ENCODE measurements at regions not wholly inside any gene's neighbourhood (a gene's known extent, or its start where the extent isn't known, plus 50 kb on each side); places are given as distances from the start of the nearest gene placed in this dataset.

- WGBS = 85% methylated on average over 3 of the region's 3 CpGs
- TF ChIP-seq EGR1 (IDR thresholded peaks at IDR 0.05; ENCODE audit: low read depth in 2 of 2) (no peak), SP1 (IDR thresholded peaks at IDR 0.05) (no peak), GABPA (IDR thresholded peaks at IDR 0.05 in 1 of 2, conservative IDR thresholded peaks at IDR 0.05 in 1 of 2) (no peak), RXRA (IDR thresholded peaks at IDR 0.05) (no peak), NR2F2 (IDR thresholded peaks at IDR 0.05) (no peak), CTCF (IDR thresholded peaks at IDR 0.05; ENCODE audit: low read depth, low read length, missing input control) (no peak), HNF4G (IDR thresholded peaks at IDR 0.05) (no peak), FOXA1 (IDR thresholded peaks at IDR 0.05) (no peak), MAX (IDR thresholded peaks at IDR 0.05) (no peak), YY1 (IDR thresholded peaks at IDR 0.05) (no peak), FOXA2 (IDR thresholded peaks at IDR 0.05) (no peak)
- TF ChIP-seq, protein P1, sequence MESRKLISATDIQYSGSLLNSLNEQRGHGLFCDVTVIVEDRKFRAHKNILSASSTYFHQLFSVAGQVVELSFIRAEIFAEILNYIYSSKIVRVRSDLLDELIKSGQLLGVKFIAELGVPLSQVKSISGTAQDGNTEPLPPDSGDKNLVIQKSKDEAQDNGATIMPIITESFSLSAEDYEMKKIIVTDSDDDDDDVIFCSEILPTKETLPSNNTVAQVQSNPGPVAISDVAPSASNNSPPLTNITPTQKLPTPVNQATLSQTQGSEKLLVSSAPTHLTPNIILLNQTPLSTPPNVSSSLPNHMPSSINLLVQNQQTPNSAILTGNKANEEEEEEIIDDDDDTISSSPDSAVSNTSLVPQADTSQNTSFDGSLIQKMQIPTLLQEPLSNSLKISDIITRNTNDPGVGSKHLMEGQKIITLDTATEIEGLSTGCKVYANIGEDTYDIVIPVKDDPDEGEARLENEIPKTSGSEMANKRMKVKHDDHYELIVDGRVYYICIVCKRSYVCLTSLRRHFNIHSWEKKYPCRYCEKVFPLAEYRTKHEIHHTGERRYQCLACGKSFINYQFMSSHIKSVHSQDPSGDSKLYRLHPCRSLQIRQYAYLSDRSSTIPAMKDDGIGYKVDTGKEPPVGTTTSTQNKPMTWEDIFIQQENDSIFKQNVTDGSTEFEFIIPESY (IDR thresholded peaks at IDR 0.05) = no peak
- H3K27ac ChIP-seq (ENCODE audit: low read depth in 1 of 2, low read length in 2 of 2) = no peak overlapping the region
- no peak overlapping the region for H3K4me3 ChIP-seq (ENCODE audit: low read depth in 1 of 3, low read length in 3 of 3)
- H3K9ac ChIP-seq (ENCODE audit: low read depth in 1 of 2, low read length in 2 of 2) = no peak overlapping the region
- H3K27me3 ChIP-seq (ENCODE audit: control insufficient read depth in 4 of 4, insufficient read depth in 4 of 4, low read length in 3 of 4) = no peaks in the 10 kb centered on the region
- no peak for DNase-seq (ENCODE audit: low spot score)
- no peaks in the 10 kb centered on the region for H3K9me3 ChIP-seq (ENCODE audit: control insufficient read depth in 4 of 4, low read length in 3 of 4)
- no peaks in the 10 kb centered on the region for H3K4me1 ChIP-seq (ENCODE audit: control insufficient read depth in 4 of 4, insufficient read depth in 4 of 4, low read length in 3 of 4)
- no peaks in the 10 kb centered on the region for H3K36me3 ChIP-seq (ENCODE audit: control insufficient read depth in 4 of 4, insufficient read depth in 3 of 4, low read depth in 1 of 4, low read length in 3 of 4)
These were observed 529.3 kb upstream of the ZNF608 start for GRCh38 chr5:125275725-125276090.

DNA sequence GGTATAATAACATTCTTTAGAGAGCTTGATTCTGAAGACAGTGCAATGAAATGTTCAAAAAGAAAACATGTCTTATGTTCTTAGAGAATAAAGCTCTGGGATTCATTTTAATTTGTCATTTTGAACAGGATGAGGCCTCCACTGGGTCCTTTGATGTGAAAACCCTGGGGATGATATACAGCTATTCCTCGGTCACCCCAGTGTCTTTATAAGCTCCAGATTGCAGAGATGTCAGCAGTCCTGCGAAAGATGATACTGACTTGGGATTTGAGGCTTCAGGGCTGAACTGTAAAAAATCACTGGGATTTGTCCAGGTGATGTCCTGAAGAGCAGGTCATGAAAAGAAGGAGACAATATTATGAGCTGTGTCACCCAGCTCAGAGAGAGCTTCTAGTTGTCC lies 529.7 kb upstream of the ZNF608 start:
- no peak for DNase-seq (ENCODE audit: low spot score)
- H3K27me3 ChIP-seq (ENCODE audit: control insufficient read depth in 4 of 4, insufficient read depth in 4 of 4, low read length in 3 of 4) = no peaks in the 10 kb centered on the region
- H3K27ac ChIP-seq (ENCODE audit: low read depth in 1 of 2, low read length in 2 of 2) = no peak overlapping the region
- no peaks in the 10 kb centered on the region for H3K4me1 ChIP-seq (ENCODE audit: control insufficient read depth in 4 of 4, insufficient read depth in 4 of 4, low read length in 3 of 4)
- no peaks in the 10 kb centered on the region for H3K9me3 ChIP-seq (ENCODE audit: control insufficient read depth in 4 of 4, low read length in 3 of 4)
- WGBS = 92% methylated on average over 2 of the region's 2 CpGs
- H3K9ac ChIP-seq (ENCODE audit: low read depth in 1 of 2, low read length in 2 of 2) = no peak overlapping the region
- TF ChIP-seq HNF4G (IDR thresholded peaks at IDR 0.05) = no peak
- TF ChIP-seq FOXA1 (IDR thresholded peaks at IDR 0.05) = no peak
- no peak for TF ChIP-seq EGR1 (IDR thresholded peaks at IDR 0.05; ENCODE audit: low read depth in 2 of 2)
- TF ChIP-seq JUND (IDR thresholded peaks at IDR 0.05) = no peak
- TF ChIP-seq ATF3 (IDR thresholded peaks at IDR 0.05) = no peak
- no peak for TF ChIP-seq RAD21 (IDR thresholded peaks at IDR 0.05)
- no peak for TF ChIP-seq TAF1 (conservative IDR thresholded peaks at IDR 0.05)
- TF ChIP-seq REST (IDR thresholded peaks at IDR 0.05) = no peak
- TF ChIP-seq HNF4A (conservative IDR thresholded peaks at IDR 0.05) = no peak
- TF ChIP-seq YY1 (IDR thresholded peaks at IDR 0.05) = no peak
- TF ChIP-seq SP1 (IDR thresholded peaks at IDR 0.05) = no peak
- TF ChIP-seq RXRA (IDR thresholded peaks at IDR 0.05) = no peak
- TF ChIP-seq, protein P1 (IDR thresholded peaks at IDR 0.05) = no peak
- TF ChIP-seq MAX (IDR thresholded peaks at IDR 0.05) = no peak
- no peaks in the 10 kb centered on the region for H3K36me3 ChIP-seq (ENCODE audit: control insufficient read depth in 4 of 4, insufficient read depth in 3 of 4, low read depth in 1 of 4, low read length in 3 of 4)
- no peak overlapping the region for H3K4me3 ChIP-seq (ENCODE audit: low read depth in 1 of 3, low read length in 3 of 3)

All from liver (tissue), 8 donors.